HepG2 (cell line): ENCODE measurements at regions not wholly inside any gene's neighbourhood (a gene's known extent, or its start where the extent isn't known, plus 50 kb on each side); places are given as distances from the start of the nearest gene placed in this dataset.

ENCODE experiments used
- DNMT1 ChIP-seq: sonication (generic); formaldehyde crosslinking; IDR thresholded peaks from 2 replicates; pipeline ENCODE4 v1.5.1; 2020; ENCODE audit warnings: mild to moderate bottlenecking, missing genetic modification reagents
- MAFG ChIP-seq: sonication (generic); formaldehyde crosslinking; IDR thresholded peaks from 2 replicates; pipeline ENCODE4 v1.5.1; 2020; ENCODE audit warnings: mild to moderate bottlenecking, missing genetic modification reagents
- NR2F2 ChIP-seq: IDR thresholded peaks from 2 replicates; pipeline ENCODE4 v1.6.1; 2012; ENCODE audit warnings: low read depth, inconsistent platforms, borderline replicate concordance
- NRL ChIP-seq: sonication (generic); formaldehyde crosslinking; IDR thresholded peaks from 2 replicates; pipeline ENCODE4 v1.5.0; 2020; ENCODE audit warnings: missing genetic modification reagents, mild to moderate bottlenecking, moderate library complexity, borderline replicate concordance
- POGZ ChIP-seq: sonication (generic); formaldehyde crosslinking; IDR thresholded peaks from 2 replicates; pipeline ENCODE4 v1.4.0; 2020; ENCODE audit warnings: mild to moderate bottlenecking, missing genetic modification reagents
- SALL1 ChIP-seq: sonication (generic); formaldehyde crosslinking; IDR thresholded peaks from 2 replicates; pipeline ENCODE4 v1.8.0; 2022; ENCODE audit warnings: mild to moderate bottlenecking, missing genetic modification reagents
- SNAI1 ChIP-seq: sonication (generic); formaldehyde crosslinking; IDR thresholded peaks from 2 replicates; pipeline ENCODE4 v1.5.0; 2020; ENCODE audit warnings: mild to moderate bottlenecking, missing genetic modification reagents, borderline replicate concordance
- ZFP62 ChIP-seq: sonication (generic); formaldehyde crosslinking; IDR thresholded peaks from 2 replicates; pipeline ENCODE4 v1.4.0; 2020; ENCODE audit warnings: missing genetic modification reagents
- ZNF143 ChIP-seq: sonication (generic); formaldehyde crosslinking; IDR thresholded peaks from 2 replicates; pipeline ENCODE4 v1.4.0; 2020; ENCODE audit warnings: missing genetic modification reagents
- ZNF709 ChIP-seq: sonication (generic); formaldehyde crosslinking; IDR thresholded peaks from 2 replicates; pipeline ENCODE4 v1.5.0; 2020; ENCODE audit warnings: mild to moderate bottlenecking, missing genetic modification reagents
- TF ChIP-seq, protein P1 (sequence below), 2 experiments: sonication (generic) in 1 of 2; formaldehyde crosslinking in 1 of 2; IDR thresholded peaks; 2 replicates each; pipeline versions ENCODE4 v1.4.0 to v1.6.1; 2016 to 2020; ENCODE audit warnings: borderline replicate concordance in 1 of 2, low read depth in 1 of 2, mild to moderate bottlenecking in 1 of 2, missing genetic modification reagents in 1 of 2
- TF ChIP-seq, protein P2 (sequence below): sonication (generic); formaldehyde crosslinking; IDR thresholded peaks from 2 replicates; pipeline ENCODE4 v1.5.1; 2020; ENCODE audit warnings: mild to moderate bottlenecking, missing genetic modification reagents, borderline replicate concordance
- TF ChIP-seq, protein P3 (sequence below): sonication (generic); formaldehyde crosslinking; IDR thresholded peaks from 2 replicates; pipeline ENCODE4 v1.5.0; 2020; ENCODE audit warnings: mild to moderate bottlenecking, missing genetic modification reagents
- TF ChIP-seq, protein P4 (sequence below): sonication (generic); formaldehyde crosslinking; IDR thresholded peaks from 2 replicates; pipeline ENCODE4 v1.5.0; 2020; ENCODE audit warnings: mild to moderate bottlenecking, missing genetic modification reagents

DNA sequence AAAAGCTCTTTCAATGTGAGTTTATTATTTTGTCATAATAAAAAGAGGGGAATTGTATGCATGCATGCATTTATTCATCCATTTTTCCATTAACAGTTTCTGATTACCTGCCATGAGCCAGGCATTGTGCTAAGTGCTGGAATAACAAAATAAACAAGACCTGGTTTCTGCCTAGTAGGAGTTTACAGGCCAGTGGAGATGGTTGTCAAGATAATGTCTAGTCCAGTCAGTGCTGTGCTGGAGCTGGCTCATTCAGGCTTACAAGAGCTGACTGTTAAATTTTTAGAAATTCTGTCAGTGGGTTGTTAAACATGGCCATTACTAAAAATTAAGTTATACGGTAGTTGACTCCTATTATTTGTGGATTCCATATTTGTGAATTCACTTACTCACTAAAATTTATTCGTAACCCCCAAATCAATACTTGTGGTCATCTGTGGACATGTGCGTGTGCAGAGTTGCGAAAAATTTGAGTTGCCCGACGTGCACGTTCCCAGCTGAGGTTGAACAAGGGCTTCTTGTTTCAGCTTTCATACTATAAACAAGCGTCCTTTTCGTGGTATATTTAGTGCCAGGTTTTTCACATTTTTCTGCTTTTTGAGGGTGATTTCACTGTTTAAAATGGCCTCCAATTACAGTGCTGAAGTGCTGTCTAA lies 172.3 kb upstream of the RPS6KA3 start (continued):
- TF ChIP-seq, protein P1, sequence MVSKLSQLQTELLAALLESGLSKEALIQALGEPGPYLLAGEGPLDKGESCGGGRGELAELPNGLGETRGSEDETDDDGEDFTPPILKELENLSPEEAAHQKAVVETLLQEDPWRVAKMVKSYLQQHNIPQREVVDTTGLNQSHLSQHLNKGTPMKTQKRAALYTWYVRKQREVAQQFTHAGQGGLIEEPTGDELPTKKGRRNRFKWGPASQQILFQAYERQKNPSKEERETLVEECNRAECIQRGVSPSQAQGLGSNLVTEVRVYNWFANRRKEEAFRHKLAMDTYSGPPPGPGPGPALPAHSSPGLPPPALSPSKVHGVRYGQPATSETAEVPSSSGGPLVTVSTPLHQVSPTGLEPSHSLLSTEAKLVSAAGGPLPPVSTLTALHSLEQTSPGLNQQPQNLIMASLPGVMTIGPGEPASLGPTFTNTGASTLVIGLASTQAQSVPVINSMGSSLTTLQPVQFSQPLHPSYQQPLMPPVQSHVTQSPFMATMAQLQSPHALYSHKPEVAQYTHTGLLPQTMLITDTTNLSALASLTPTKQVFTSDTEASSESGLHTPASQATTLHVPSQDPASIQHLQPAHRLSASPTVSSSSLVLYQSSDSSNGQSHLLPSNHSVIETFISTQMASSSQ (IDR thresholded peaks at IDR 0.05; ENCODE audit: low read depth) = no peak
- TF ChIP-seq, protein P1 (CRISPR knock-in tag; IDR thresholded peaks at IDR 0.05; ENCODE audit: borderline replicate concordance) = no peak
- TF ChIP-seq SNAI1 (CRISPR knock-in tag) (no peak), ZNF143 (CRISPR knock-in tag) (no peak), ZFP62 (CRISPR knock-in tag) (no peak), DNMT1 (CRISPR knock-in tag) (no peak), POGZ (peak; percentile 35; the same call in 1 of the 2 replicates), ZNF709 (CRISPR knock-in tag) (no peak), SALL1 (peak; percentile 47; the same call in 1 of the 2 replicates), MAFG (CRISPR knock-in tag) (no peak), NR2F2 (no peak), NRL (CRISPR knock-in tag) (no peak)
- TF ChIP-seq, protein P2, sequence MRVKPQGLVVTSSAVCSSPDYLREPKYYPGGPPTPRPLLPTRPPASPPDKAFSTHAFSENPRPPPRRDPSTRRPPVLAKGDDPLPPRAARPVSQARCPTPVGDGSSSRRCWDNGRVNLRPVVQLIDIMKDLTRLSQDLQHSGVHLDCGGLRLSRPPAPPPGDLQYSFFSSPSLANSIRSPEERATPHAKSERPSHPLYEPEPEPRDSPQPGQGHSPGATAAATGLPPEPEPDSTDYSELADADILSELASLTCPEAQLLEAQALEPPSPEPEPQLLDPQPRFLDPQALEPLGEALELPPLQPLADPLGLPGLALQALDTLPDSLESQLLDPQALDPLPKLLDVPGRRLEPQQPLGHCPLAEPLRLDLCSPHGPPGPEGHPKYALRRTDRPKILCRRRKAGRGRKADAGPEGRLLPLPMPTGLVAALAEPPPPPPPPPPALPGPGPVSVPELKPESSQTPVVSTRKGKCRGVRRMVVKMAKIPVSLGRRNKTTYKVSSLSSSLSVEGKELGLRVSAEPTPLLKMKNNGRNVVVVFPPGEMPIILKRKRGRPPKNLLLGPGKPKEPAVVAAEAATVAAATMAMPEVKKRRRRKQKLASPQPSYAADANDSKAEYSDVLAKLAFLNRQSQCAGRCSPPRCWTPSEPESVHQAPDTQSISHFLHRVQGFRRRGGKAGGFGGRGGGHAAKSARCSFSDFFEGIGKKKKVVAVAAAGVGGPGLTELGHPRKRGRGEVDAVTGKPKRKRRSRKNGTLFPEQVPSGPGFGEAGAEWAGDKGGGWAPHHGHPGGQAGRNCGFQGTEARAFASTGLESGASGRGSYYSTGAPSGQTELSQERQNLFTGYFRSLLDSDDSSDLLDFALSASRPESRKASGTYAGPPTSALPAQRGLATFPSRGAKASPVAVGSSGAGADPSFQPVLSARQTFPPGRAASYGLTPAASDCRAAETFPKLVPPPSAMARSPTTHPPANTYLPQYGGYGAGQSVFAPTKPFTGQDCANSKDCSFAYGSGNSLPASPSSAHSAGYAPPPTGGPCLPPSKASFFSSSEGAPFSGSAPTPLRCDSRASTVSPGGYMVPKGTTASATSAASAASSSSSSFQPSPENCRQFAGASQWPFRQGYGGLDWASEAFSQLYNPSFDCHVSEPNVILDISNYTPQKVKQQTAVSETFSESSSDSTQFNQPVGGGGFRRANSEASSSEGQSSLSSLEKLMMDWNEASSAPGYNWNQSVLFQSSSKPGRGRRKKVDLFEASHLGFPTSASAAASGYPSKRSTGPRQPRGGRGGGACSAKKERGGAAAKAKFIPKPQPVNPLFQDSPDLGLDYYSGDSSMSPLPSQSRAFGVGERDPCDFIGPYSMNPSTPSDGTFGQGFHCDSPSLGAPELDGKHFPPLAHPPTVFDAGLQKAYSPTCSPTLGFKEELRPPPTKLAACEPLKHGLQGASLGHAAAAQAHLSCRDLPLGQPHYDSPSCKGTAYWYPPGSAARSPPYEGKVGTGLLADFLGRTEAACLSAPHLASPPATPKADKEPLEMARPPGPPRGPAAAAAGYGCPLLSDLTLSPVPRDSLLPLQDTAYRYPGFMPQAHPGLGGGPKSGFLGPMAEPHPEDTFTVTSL = peak; percentile 34; the same call in 1 of the 2 replicates
- TF ChIP-seq, protein P3, sequence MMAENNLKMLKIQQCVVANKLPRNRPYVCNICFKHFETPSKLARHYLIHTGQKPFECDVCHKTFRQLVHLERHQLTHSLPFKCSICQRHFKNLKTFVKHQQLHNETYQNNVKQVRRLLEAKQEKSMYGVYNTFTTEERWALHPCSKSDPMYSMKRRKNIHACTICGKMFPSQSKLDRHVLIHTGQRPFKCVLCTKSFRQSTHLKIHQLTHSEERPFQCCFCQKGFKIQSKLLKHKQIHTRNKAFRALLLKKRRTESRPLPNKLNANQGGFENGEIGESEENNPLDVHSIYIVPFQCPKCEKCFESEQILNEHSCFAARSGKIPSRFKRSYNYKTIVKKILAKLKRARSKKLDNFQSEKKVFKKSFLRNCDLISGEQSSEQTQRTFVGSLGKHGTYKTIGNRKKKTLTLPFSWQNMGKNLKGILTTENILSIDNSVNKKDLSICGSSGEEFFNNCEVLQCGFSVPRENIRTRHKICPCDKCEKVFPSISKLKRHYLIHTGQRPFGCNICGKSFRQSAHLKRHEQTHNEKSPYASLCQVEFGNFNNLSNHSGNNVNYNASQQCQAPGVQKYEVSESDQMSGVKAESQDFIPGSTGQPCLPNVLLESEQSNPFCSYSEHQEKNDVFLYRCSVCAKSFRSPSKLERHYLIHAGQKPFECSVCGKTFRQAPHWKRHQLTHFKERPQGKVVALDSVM (CRISPR knock-in tag) = no peak
- TF ChIP-seq, protein P4, sequence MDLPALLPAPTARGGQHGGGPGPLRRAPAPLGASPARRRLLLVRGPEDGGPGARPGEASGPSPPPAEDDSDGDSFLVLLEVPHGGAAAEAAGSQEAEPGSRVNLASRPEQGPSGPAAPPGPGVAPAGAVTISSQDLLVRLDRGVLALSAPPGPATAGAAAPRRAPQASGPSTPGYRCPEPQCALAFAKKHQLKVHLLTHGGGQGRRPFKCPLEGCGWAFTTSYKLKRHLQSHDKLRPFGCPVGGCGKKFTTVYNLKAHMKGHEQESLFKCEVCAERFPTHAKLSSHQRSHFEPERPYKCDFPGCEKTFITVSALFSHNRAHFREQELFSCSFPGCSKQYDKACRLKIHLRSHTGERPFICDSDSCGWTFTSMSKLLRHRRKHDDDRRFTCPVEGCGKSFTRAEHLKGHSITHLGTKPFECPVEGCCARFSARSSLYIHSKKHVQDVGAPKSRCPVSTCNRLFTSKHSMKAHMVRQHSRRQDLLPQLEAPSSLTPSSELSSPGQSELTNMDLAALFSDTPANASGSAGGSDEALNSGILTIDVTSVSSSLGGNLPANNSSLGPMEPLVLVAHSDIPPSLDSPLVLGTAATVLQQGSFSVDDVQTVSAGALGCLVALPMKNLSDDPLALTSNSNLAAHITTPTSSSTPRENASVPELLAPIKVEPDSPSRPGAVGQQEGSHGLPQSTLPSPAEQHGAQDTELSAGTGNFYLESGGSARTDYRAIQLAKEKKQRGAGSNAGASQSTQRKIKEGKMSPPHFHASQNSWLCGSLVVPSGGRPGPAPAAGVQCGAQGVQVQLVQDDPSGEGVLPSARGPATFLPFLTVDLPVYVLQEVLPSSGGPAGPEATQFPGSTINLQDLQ (CRISPR knock-in tag) = no peak
